ENCODE measurements at regions not wholly inside any gene's neighbourhood (a gene's known extent, or its start where the extent isn't known, plus 50 kb on each side); places are given as distances from the start of the nearest gene placed in this dataset.

DNA sequence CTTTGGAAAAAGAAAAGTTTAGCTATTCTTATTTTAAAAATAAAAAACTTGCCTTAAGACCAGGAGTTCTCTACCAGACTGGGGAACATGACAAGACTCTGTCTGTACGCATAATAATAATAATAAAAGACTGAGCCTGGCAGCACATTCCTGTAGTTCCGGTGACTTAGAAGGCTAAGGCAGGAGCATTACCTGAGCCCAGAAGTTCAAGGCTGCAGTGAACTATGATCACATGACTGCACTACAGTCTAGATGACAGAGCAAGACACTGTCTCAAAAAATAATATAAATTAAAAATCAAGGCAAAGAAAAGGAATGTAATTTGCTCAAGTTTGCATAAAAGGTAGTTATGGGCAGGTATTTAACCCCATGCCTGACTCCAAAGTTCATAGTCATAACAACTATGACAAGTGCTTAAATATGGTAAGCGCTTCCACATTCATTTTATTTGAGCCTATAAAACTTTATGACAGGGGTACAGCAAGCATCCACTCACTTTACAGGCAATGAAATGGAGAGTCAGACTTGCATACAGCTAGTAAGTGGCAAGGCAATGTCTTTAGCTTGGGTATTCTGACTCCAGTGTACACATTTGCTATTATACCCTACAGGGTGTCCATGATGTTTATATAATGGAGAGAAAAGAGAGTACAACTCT is 1567.8 kb upstream of the PIK3C3 start:
- Histone ChIP-seq H3K27me3 (ENCODE audit: control insufficient read depth, insufficient read depth) (no peaks in the 10 kb centered on the region), H3K4me1 (ENCODE audit: control insufficient read depth, insufficient read depth, low read length) (no peaks in the 10 kb centered on the region), H3K9me3 (ENCODE audit: control insufficient read depth, low read length) (no peaks in the 10 kb centered on the region), H3K27ac (ENCODE audit: low read length) (no peak overlapping the region), H3K4me3 (ENCODE audit: low read length) (no peak overlapping the region)
- WGBS: 95% methylated on average over 3 of the region's 3 CpGs
- ATAC-seq (no peak), DNase-seq (no peak)
- intact Hi-C loops (cut with DNase I): no loop called here

DNA sequence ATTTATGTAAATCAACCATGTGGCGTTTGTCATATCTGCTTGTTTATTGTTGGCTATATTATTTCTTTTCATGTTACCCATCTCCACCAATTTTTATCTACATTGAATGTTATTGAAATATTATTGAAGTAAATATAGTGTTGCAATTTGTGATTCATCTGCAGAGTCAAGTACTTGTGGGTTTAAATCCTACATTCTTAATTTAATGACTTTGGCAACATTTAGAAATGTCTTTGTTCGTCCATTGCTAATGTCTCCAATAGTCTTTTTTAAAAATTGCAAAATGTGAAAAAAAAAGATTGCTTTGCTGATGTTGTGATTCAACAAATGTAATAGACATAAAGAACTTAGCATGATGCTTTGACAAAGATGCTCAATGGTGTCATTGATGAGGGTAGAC is 1572.8 kb upstream of the PIK3C3 start:
- 76% methylated on average over 2 of the region's 2 CpGs for WGBS

DNA sequence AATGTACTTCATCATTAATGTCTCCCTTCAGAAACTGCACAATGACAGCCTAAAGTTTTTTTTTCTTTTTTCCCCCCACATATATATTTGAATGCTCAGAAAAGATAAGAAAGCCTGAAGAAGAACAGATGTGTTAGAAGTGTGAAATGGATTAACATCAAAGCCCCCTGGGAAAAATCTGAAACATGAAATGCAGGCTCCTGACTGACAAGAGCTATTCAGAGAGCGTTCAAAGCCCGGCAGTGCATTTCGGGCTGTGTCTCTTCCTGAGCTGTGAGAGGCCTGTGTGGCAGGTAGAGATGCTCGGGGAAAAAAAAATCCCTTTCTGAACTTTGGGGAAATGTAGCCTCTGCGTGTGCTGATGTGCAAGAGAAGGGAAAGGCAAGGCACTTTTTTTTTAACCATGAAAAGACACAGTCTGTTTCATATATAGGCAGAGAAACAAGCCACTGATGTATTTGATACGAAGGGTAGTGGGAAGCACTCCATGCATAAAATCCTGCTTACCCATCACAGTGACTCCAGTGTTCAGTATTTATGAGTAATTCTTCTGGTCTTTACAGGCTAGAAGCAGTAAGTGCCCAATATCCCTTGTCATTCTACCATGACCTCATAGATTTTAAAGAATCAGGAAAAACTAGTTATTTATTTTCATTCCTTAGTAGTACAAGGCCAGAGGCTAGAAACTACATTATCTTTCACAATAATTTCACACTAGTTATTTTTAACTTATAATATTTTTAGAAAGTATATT is 1574.2 kb upstream of the PIK3C3 start:
- intact Hi-C loops (cut with DNase I): no loop called here
- no peaks in the 10 kb centered on the region for H3K27me3 ChIP-seq (ENCODE audit: control insufficient read depth, insufficient read depth)
- DNase-seq (no peak), ATAC-seq (no peak)
- no peak overlapping the region for H3K27ac ChIP-seq (ENCODE audit: low read length)
- 61% methylated on average over 6 of the region's 6 CpGs for WGBS
- no peaks in the 10 kb centered on the region for H3K4me1 ChIP-seq (ENCODE audit: control insufficient read depth, insufficient read depth, low read length)
- no peaks in the 10 kb centered on the region for H3K9me3 ChIP-seq (ENCODE audit: control insufficient read depth, low read length)
- H3K4me3 ChIP-seq (ENCODE audit: low read length): no peak overlapping the region

More for the DNA sequence above, 1572.8 kb upstream of the PIK3C3 start:
- ATAC-seq (no peak), DNase-seq (no peak)
- Histone ChIP-seq H3K9me3 (ENCODE audit: control insufficient read depth, low read length) (no peaks in the 10 kb centered on the region), H3K27me3 (ENCODE audit: control insufficient read depth, insufficient read depth) (no peaks in the 10 kb centered on the region), H3K4me1 (ENCODE audit: control insufficient read depth, insufficient read depth, low read length) (no peaks in the 10 kb centered on the region), H3K27ac (ENCODE audit: low read length) (no peak overlapping the region), H3K4me3 (ENCODE audit: low read length) (no peak overlapping the region)
- intact Hi-C loops (cut with DNase I): no loop called here

DNA sequence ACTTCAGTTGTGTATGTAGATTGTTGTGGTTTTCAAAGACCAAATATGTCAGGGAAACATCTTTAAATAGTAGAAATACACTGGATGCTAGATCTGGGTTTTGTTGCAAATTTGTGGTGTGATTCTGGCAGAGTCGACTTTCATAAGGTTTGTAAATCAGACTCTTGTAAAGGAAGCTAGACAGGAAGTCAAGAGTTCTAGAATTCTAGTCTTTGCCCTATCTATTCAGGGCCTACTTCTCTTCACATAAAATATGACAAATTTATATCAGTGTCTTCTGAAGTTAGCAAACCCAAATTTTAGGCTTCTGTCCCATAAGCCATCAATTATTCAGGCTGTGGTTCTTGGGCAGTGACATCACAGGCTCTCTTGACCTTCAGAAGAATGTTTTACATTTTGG is 1579.2 kb upstream of the PIK3C3 start:
- H3K9me3 ChIP-seq (ENCODE audit: control insufficient read depth, low read length): no peaks in the 10 kb centered on the region
- DNase-seq: no peak
- intact Hi-C loops (cut with DNase I): no loop called here
- 62% methylated on average over 1 of the region's 1 CpG for WGBS
- H3K4me1 ChIP-seq (ENCODE audit: control insufficient read depth, insufficient read depth, low read length): no peaks in the 10 kb centered on the region
- no peaks in the 10 kb centered on the region for H3K27me3 ChIP-seq (ENCODE audit: control insufficient read depth, insufficient read depth)
- no peak for ATAC-seq
- no peak overlapping the region for H3K27ac ChIP-seq (ENCODE audit: low read length)
- no peak overlapping the region for H3K4me3 ChIP-seq (ENCODE audit: low read length)

DNA sequence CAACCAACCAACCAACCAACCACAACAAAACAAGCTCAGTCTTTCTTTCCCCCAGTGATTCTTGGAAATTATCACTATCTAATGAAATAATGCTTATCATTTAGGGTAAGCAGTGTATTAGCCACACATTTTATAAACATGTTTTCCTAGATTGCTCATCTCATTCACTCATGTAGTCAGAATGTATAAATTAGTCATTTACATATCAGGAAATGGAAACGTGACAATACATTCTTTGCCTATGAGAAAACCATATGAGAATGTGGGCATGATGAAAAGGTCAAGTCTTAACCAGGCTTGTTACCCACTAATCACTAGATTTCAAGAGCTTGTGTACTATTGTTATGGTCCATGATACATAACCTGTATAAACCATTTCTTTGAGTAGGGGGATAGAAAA is 1583.4 kb upstream of the PIK3C3 start:
- no peaks in the 10 kb centered on the region for H3K27me3 ChIP-seq (ENCODE audit: control insufficient read depth, insufficient read depth)
- H3K4me1 ChIP-seq (ENCODE audit: control insufficient read depth, insufficient read depth, low read length): no peaks in the 10 kb centered on the region
- intact Hi-C loops (cut with DNase I): no loop called here
- H3K9me3 ChIP-seq (ENCODE audit: control insufficient read depth, low read length): no peaks in the 10 kb centered on the region
- ATAC-seq (no peak), DNase-seq (no peak)
- 35% methylated on average over 1 of the region's 1 CpG for WGBS
- no peak overlapping the region for H3K4me3 ChIP-seq (ENCODE audit: low read length)
- no peak overlapping the region for H3K27ac ChIP-seq (ENCODE audit: low read length)

DNA sequence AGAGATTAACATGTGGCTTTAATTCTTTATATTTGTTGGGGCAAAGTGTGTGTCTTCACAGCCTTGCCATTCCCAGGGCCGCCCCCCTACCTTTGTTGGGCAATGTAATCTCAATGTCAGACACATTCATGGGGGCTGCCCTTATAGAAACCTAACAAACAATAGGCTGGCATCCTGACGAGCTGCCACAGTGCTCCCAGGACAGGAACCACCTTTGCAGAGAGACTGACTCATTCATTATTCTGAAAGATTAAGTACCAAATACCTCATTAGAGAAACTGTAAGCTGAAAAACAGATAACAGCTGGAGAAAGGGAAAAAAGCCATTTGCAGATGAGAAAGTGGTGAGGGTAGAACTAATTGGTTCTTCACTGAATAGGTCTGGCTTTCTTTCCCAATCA is 1587.5 kb upstream of the PIK3C3 start:
- Histone ChIP-seq H3K27ac (ENCODE audit: low read length) (no peak overlapping the region), H3K27me3 (ENCODE audit: control insufficient read depth, insufficient read depth) (no peaks in the 10 kb centered on the region), H3K4me1 (ENCODE audit: control insufficient read depth, insufficient read depth, low read length) (no peaks in the 10 kb centered on the region), H3K4me3 (ENCODE audit: low read length) (no peak overlapping the region), H3K9me3 (ENCODE audit: control insufficient read depth, low read length) (no peaks in the 10 kb centered on the region)
- DNase-seq (no peak), ATAC-seq (no peak)
- intact Hi-C loops (cut with DNase I): no loop called here
- 67% methylated on average over 2 of the region's 2 CpGs for WGBS

DNA sequence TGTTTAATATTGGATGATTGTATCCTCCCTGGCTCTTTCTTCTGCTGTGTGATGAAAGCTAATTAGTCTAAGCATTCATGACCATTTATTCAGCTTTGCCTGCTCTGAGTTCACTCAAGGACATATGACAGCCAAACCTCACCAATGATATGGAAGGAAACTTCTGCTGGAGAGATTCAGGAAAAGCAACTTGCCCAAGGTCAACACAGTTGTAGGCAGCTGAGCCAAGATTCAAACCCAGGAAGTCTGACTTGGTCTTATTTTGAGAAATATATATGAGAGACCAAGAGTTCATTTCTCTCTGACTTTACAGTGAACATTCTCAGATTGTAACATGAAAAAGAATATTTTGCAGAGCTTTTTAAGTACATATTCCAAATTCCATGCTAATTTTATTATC is 1588.5 kb upstream of the PIK3C3 start:
- intact Hi-C loops (cut with DNase I): no loop called here
- Histone ChIP-seq H3K4me3 (ENCODE audit: low read length) (no peak overlapping the region), H3K4me1 (ENCODE audit: control insufficient read depth, insufficient read depth, low read length) (no peaks in the 10 kb centered on the region), H3K27me3 (ENCODE audit: control insufficient read depth, insufficient read depth) (no peaks in the 10 kb centered on the region), H3K27ac (ENCODE audit: low read length) (no peak overlapping the region), H3K9me3 (ENCODE audit: control insufficient read depth, low read length) (no peaks in the 10 kb centered on the region)
- ATAC-seq: no peak
- DNase-seq: no peak

DNA sequence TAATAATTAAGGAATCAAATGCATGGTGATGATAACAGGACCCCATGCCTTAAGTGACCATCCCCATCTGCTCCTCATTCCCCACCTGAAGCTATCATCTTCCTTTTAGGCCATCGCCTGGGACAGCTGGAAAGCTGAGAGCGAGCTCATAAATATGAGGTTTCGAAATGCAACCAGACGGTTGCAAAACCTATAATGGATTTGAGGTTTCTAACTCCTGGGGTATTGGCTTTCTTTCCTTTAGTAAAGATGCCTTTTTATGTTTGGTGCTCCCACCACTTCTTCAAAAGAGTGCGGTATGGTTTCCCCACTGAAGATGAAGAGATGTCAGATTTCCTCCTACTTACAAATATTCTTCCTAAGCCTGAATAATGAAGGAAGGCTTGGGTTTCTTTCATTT is 1589.5 kb upstream of the PIK3C3 start:
- Histone ChIP-seq H3K4me3 (ENCODE audit: low read length) (no peak overlapping the region), H3K27ac (ENCODE audit: low read length) (no peak overlapping the region), H3K4me1 (ENCODE audit: control insufficient read depth, insufficient read depth, low read length) (no peaks in the 10 kb centered on the region), H3K27me3 (ENCODE audit: control insufficient read depth, insufficient read depth) (no peaks in the 10 kb centered on the region), H3K9me3 (ENCODE audit: control insufficient read depth, low read length) (no peaks in the 10 kb centered on the region)
- ATAC-seq (no peak), DNase-seq (no peak)
- intact Hi-C loops (cut with DNase I): no loop called here
- WGBS: 87% methylated on average over 5 of the region's 5 CpGs

DNA sequence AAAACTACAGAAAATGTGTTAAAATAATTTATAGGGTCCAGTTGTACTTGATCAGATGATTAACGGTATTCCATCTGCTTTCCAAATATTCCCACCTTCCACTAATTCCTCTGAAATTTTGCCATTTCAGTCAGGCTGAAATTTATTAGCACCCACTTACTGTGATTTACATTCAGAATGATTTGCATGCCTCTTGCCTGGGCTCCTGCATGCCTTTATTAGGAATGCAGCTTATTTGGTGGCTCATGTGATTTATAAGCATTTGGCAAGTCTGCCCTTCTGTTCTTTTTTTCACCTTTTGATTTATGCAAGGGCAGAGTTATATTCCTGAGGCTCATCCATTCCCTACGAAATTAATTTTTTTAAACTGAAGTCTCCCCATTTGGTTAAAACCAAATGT is 1594.5 kb upstream of the PIK3C3 start:
- no peaks in the 10 kb centered on the region for H3K9me3 ChIP-seq (ENCODE audit: control insufficient read depth, low read length)
- no peak for ATAC-seq
- no peak for DNase-seq
- H3K4me3 ChIP-seq (ENCODE audit: low read length): no peak overlapping the region
- no peaks in the 10 kb centered on the region for H3K27me3 ChIP-seq (ENCODE audit: control insufficient read depth, insufficient read depth)
- H3K27ac ChIP-seq (ENCODE audit: low read length): no peak overlapping the region
- intact Hi-C loops (cut with DNase I): no loop called here
- H3K4me1 ChIP-seq (ENCODE audit: control insufficient read depth, insufficient read depth, low read length): no peaks in the 10 kb centered on the region
- 75% methylated on average over 2 of the region's 2 CpGs for WGBS

DNA sequence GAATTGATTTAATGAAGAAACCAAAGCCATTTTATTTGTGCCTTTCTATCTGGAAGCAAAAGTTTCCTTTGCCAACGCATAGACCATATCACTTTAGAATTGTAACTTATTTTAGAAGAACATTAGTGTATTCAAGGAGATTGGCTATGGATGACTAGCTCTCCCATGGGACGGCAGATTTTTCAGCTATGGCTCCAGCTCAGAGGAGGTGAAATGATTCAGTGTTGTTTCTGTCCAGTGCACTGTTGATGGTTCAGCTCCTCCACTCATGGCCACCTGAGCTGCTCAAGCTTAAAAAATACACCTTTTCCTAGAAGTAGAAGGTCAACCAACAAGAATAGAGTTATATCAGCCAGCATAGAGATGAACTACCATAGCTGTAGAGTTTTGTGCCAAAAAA is 1597.5 kb upstream of the PIK3C3 start:
- no peak overlapping the region for H3K27ac ChIP-seq (ENCODE audit: low read length)
- ATAC-seq: no peak
- no peaks in the 10 kb centered on the region for H3K27me3 ChIP-seq (ENCODE audit: control insufficient read depth, insufficient read depth)
- intact Hi-C loops (cut with DNase I): no loop called here
- no peak overlapping the region for H3K4me3 ChIP-seq (ENCODE audit: low read length)
- WGBS: 86% methylated on average over 2 of the region's 2 CpGs
- DNase-seq: no peak
- H3K9me3 ChIP-seq (ENCODE audit: control insufficient read depth, low read length): no peaks in the 10 kb centered on the region
- H3K4me1 ChIP-seq (ENCODE audit: control insufficient read depth, insufficient read depth, low read length): no peaks in the 10 kb centered on the region

DNA sequence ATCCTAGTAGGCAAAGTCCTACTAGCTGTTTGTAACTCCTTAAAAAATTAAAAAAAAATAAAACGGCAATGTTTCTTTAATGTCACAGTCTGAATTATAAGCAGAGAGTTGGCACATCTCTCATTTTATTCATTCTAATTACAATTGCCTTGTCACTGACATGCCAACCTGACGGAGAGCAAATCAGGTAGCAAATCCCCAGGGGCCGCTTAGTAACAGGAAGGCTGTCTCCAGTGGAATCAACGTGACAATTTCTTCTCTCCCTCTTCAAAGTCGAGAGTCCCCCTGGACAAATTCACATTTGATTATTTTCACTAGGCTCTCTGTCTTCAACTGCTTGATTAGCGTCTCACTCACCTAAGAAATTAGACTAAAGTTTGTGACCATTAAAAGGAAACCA is 1598.9 kb upstream of the PIK3C3 start:
- no peaks in the 10 kb centered on the region for H3K9me3 ChIP-seq (ENCODE audit: control insufficient read depth, low read length)
- H3K27ac ChIP-seq (ENCODE audit: low read length): no peak overlapping the region
- no peak overlapping the region for H3K4me3 ChIP-seq (ENCODE audit: low read length)
- intact Hi-C loops (cut with DNase I): no loop called here
- no peaks in the 10 kb centered on the region for H3K4me1 ChIP-seq (ENCODE audit: control insufficient read depth, insufficient read depth, low read length)
- ATAC-seq (no peak), DNase-seq (no peak)
- 75% methylated on average over 6 of the region's 6 CpGs for WGBS
- no peaks in the 10 kb centered on the region for H3K27me3 ChIP-seq (ENCODE audit: control insufficient read depth, insufficient read depth)

DNA sequence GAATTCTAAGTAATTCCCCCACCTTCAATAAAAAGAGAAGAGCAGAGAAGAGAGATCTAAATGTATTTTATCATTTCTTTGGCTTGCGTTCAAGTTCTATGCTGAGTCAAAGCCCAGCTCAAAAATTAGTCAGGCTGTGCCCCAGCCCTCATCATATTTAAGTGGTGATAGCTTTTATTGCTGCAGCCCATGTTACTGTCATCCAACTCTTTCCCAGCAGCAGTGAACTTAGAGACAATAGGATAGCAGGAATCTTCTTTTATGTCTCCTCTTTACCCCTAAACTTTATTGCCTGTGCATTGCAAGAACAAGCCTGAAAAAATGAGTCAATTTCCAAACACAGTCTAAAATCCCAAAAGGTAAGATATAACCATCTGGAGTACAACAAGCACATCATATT is 1599.3 kb upstream of the PIK3C3 start:
- 75% methylated on average over 1 of the region's 1 CpG for WGBS
- intact Hi-C loops (cut with DNase I): no loop called here
- no peak overlapping the region for H3K27ac ChIP-seq (ENCODE audit: low read length)
- DNase-seq: no peak
- H3K4me3 ChIP-seq (ENCODE audit: low read length): no peak overlapping the region
- ATAC-seq: no peak
- no peaks in the 10 kb centered on the region for H3K27me3 ChIP-seq (ENCODE audit: control insufficient read depth, insufficient read depth)
- no peaks in the 10 kb centered on the region for H3K4me1 ChIP-seq (ENCODE audit: control insufficient read depth, insufficient read depth, low read length)
- no peaks in the 10 kb centered on the region for H3K9me3 ChIP-seq (ENCODE audit: control insufficient read depth, low read length)
